ENCODE measurements at regions not wholly inside any gene's neighbourhood (a gene's known extent, or its start where the extent isn't known, plus 50 kb on each side); places are given as distances from the start of the nearest gene placed in this dataset.

- TF ChIP-seq, protein P1, sequence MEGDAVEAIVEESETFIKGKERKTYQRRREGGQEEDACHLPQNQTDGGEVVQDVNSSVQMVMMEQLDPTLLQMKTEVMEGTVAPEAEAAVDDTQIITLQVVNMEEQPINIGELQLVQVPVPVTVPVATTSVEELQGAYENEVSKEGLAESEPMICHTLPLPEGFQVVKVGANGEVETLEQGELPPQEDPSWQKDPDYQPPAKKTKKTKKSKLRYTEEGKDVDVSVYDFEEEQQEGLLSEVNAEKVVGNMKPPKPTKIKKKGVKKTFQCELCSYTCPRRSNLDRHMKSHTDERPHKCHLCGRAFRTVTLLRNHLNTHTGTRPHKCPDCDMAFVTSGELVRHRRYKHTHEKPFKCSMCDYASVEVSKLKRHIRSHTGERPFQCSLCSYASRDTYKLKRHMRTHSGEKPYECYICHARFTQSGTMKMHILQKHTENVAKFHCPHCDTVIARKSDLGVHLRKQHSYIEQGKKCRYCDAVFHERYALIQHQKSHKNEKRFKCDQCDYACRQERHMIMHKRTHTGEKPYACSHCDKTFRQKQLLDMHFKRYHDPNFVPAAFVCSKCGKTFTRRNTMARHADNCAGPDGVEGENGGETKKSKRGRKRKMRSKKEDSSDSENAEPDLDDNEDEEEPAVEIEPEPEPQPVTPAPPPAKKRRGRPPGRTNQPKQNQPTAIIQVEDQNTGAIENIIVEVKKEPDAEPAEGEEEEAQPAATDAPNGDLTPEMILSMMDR (IDR thresholded peaks at IDR 0.05) = no peak
- TF ChIP-seq POLR2A (IDR thresholded peaks at IDR 0.05) = no peak
Measured at GRCh38 chr14:25322784-25323183, 272.8 kb upstream of the STXBP6 start.
